Neural cell (in vitro differentiated cells): ENCODE measurements at regions not wholly inside any gene's neighbourhood (a gene's known extent, or its start where the extent isn't known, plus 50 kb on each side); places are given as distances from the start of the nearest gene placed in this dataset.

Source experiments
- H2AFZ ChIP-seq: fragments of 200-600, 300-800 bp; sonication (generic), shearing (Covaris generic); 2 replicates; pipeline ENCODE4 v1.6.0; 2014; ENCODE audit warnings: low read depth, mild to moderate bottlenecking, antibody characterized with exemption, low read length, moderate library complexity
- H3F3A ChIP-seq: fragments of 200-600 bp; shearing (Covaris generic); 2 replicates; pipeline ENCODE4 v1.6.1; 2016; ENCODE audit warnings: mild to moderate bottlenecking, moderate library complexity, mixed read lengths, antibody characterized with exemption, low read length; ENCODE audit not compliant: insufficient read depth, poor library complexity, severe bottlenecking
- H3K27ac ChIP-seq: fragments of 200-600, 300-800 bp; sonication (generic), shearing (Covaris generic); 2 replicates; pipeline ENCODE4 v1.5.1; 2014; ENCODE audit warnings: mild to moderate bottlenecking, low read length, moderate library complexity
- H3K27me3 ChIP-seq: fragments of 300-800, 200-600 bp; sonication (generic), shearing (Covaris generic); 2 replicates; pipeline ENCODE4 v1.6.0; 2014; ENCODE audit warnings: mild to moderate bottlenecking, low read depth, low read length, moderate library complexity; ENCODE audit not compliant: insufficient read depth
- H3K36me3 ChIP-seq: fragments of 300-800, 200-600 bp; sonication (generic), shearing (Covaris generic); 2 replicates; pipeline ENCODE4 v1.5.1; 2014; ENCODE audit warnings: mild to moderate bottlenecking, antibody characterized with exemption, low read length, moderate library complexity; ENCODE audit not compliant: insufficient read depth
- H3K4me2 ChIP-seq: fragments of 300-800, 200-600 bp; sonication (generic), shearing (Covaris generic); 2 replicates; pipeline ENCODE4 v1.6.0; 2014; ENCODE audit warnings: mild to moderate bottlenecking, low read length
- H3K4me3 ChIP-seq: fragments of 300-800, 200-600 bp; sonication (generic), shearing (Covaris generic); 2 replicates; pipeline ENCODE4 v1.5.1; 2014; ENCODE audit warnings: mild to moderate bottlenecking, low read length, moderate library complexity
- H3K79me2 ChIP-seq: fragments of 200-600 bp; shearing (Covaris generic); replicated peaks from 2 replicates; pipeline ENCODE4 v1.6.0; 2014; ENCODE audit warnings: mild to moderate bottlenecking, low read length, moderate library complexity; ENCODE audit not compliant: insufficient read depth
- H3K9ac ChIP-seq: fragments of 300-800, 200-600 bp; sonication (generic), shearing (Covaris generic); 2 replicates; pipeline ENCODE4 v1.6.1; 2016; ENCODE audit warnings: mild to moderate bottlenecking, low read length, mixed read lengths
- H3K9me2 ChIP-seq: fragments of 200-600 bp; shearing (Covaris generic); 2 replicates; pipeline ENCODE4 v1.6.1; 2016; ENCODE audit warnings: mild to moderate bottlenecking, low read length, mixed read lengths; ENCODE audit not compliant: insufficient read depth
- H3K9me3 ChIP-seq: fragments of 200-600, 300-800 bp; sonication (generic), shearing (Covaris generic); 2 replicates; pipeline ENCODE4 v1.6.1; 2016; ENCODE audit warnings: mild to moderate bottlenecking, mixed run types, low read length, moderate library complexity, mixed read lengths
- H4K20me1 ChIP-seq: fragments of 200-600 bp; shearing (Covaris generic); 2 replicates; pipeline ENCODE4 v1.6.1; 2016; ENCODE audit warnings: mild to moderate bottlenecking, mixed run types; ENCODE audit not compliant: insufficient read depth
- EP300 ChIP-seq: fragments of 450-650 bp; conservative IDR thresholded peaks from 2 replicates; pipeline ENCODE4 v1.6.1; 2014; ENCODE audit warnings: antibody characterized with exemption, mild to moderate bottlenecking, moderate library complexity; ENCODE audit not compliant: poor library complexity, severe bottlenecking
- EZH2 ChIP-seq: fragments of 200-600, 300-800 bp; shearing (Covaris generic), sonication (generic); IDR thresholded peaks from 2 replicates; pipeline ENCODE4 v1.6.1; 2014; ENCODE audit warnings: antibody characterized with exemption, low read length, borderline replicate concordance, mild to moderate bottlenecking; ENCODE audit not compliant: insufficient read depth, poor library complexity, severe bottlenecking
- MXI1 ChIP-seq: fragments of 450-650 bp; conservative IDR thresholded peaks from 2 replicates; pipeline ENCODE4 v1.6.1; 2014; ENCODE audit warnings: antibody characterized with exemption, mild to moderate bottlenecking; ENCODE audit not compliant: poor library complexity, severe bottlenecking
- POLR2AphosphoS5 ChIP-seq: IDR thresholded peaks from 2 replicates; pipeline ENCODE4 v1.6.1; 2012
- RAD21 ChIP-seq: fragments of 450-650 bp; conservative IDR thresholded peaks from 2 replicates; pipeline ENCODE4 v1.6.1; 2014; ENCODE audit warnings: antibody characterized with exemption, mild to moderate bottlenecking, moderate library complexity
- SMC3 ChIP-seq: fragments of 450-650 bp; conservative IDR thresholded peaks from 2 replicates; pipeline ENCODE4 v1.6.1; 2014; ENCODE audit warnings: antibody characterized with exemption, mild to moderate bottlenecking, moderate library complexity; ENCODE audit not compliant: poor library complexity
- TAF1 ChIP-seq: IDR thresholded peaks from 2 replicates; pipeline ENCODE4 v1.6.1; 2012; ENCODE audit warnings: low read depth
- TF ChIP-seq, protein P1 (sequence below): fragments of 450-650 bp; IDR thresholded peaks from 2 replicates; pipeline ENCODE4 v1.5.1; 2014; ENCODE audit warnings: antibody characterized with exemption, mild to moderate bottlenecking, moderate library complexity; ENCODE audit not compliant: poor library complexity, severe bottlenecking
- TF ChIP-seq, protein P2 (sequence below): IDR thresholded peaks from 2 replicates; pipeline ENCODE4 v1.6.1; 2012; ENCODE audit warnings: borderline replicate concordance

DNA sequence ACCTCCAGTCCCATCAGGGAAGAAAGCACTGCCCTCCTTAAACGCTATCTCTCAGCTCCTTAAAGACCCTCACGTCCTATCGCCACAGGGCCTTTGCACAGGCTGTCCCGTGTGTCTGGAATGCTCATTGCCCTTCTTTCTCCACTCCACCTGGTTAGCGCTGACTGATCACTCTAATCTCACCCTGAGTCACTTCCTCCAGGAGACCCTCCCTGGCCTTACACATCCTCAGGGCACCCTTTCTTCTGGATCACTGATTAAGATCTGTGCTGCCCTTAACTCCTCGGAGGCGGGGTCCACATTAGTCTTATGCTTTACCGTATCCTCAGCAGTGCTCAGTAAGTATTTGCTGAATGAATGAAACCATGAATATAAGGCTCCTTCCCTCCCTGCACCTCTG lies 94.7 kb downstream of the SYNE3 start:
- Histone ChIP-seq H3K4me2 (no peak overlapping the region), H3K36me3 (no peaks in the 10 kb centered on the region)
- TF ChIP-seq RAD21 (no peak), EZH2 (no peak), SMC3 (no peak), MXI1 (no peak), EP300 (no peak), TAF1 (no peak), POLR2AphosphoS5 (no peak)
- TF ChIP-seq, protein P1, sequence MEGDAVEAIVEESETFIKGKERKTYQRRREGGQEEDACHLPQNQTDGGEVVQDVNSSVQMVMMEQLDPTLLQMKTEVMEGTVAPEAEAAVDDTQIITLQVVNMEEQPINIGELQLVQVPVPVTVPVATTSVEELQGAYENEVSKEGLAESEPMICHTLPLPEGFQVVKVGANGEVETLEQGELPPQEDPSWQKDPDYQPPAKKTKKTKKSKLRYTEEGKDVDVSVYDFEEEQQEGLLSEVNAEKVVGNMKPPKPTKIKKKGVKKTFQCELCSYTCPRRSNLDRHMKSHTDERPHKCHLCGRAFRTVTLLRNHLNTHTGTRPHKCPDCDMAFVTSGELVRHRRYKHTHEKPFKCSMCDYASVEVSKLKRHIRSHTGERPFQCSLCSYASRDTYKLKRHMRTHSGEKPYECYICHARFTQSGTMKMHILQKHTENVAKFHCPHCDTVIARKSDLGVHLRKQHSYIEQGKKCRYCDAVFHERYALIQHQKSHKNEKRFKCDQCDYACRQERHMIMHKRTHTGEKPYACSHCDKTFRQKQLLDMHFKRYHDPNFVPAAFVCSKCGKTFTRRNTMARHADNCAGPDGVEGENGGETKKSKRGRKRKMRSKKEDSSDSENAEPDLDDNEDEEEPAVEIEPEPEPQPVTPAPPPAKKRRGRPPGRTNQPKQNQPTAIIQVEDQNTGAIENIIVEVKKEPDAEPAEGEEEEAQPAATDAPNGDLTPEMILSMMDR = no peak
- TF ChIP-seq, protein P2, sequence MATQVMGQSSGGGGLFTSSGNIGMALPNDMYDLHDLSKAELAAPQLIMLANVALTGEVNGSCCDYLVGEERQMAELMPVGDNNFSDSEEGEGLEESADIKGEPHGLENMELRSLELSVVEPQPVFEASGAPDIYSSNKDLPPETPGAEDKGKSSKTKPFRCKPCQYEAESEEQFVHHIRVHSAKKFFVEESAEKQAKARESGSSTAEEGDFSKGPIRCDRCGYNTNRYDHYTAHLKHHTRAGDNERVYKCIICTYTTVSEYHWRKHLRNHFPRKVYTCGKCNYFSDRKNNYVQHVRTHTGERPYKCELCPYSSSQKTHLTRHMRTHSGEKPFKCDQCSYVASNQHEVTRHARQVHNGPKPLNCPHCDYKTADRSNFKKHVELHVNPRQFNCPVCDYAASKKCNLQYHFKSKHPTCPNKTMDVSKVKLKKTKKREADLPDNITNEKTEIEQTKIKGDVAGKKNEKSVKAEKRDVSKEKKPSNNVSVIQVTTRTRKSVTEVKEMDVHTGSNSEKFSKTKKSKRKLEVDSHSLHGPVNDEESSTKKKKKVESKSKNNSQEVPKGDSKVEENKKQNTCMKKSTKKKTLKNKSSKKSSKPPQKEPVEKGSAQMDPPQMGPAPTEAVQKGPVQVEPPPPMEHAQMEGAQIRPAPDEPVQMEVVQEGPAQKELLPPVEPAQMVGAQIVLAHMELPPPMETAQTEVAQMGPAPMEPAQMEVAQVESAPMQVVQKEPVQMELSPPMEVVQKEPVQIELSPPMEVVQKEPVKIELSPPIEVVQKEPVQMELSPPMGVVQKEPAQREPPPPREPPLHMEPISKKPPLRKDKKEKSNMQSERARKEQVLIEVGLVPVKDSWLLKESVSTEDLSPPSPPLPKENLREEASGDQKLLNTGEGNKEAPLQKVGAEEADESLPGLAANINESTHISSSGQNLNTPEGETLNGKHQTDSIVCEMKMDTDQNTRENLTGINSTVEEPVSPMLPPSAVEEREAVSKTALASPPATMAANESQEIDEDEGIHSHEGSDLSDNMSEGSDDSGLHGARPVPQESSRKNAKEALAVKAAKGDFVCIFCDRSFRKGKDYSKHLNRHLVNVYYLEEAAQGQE = no peak

GRCh38 chr14:95420060-95420459 lies 96.4 kb downstream of the SYNE3 start:
- no peaks in the 10 kb centered on the region for H3K9me2 ChIP-seq
- H3K36me3 ChIP-seq = no peaks in the 10 kb centered on the region
- H3F3A ChIP-seq = no peaks in the 10 kb centered on the region
- no peak overlapping the region for H3K9ac ChIP-seq
- no peak overlapping the region for H3K27ac ChIP-seq
- H3K9me3 ChIP-seq = no peaks in the 10 kb centered on the region
- TF ChIP-seq EP300 (no peak), EZH2 (no peak), POLR2AphosphoS5 (no peak), RAD21 (no peak), SMC3 (no peak), TAF1 (no peak), MXI1 (no peak)
- TF ChIP-seq, protein P2 = no peak
- TF ChIP-seq, protein P1 = no peak
- no peaks in the 10 kb centered on the region for H3K79me2 ChIP-seq
- H3K4me2 ChIP-seq = no peak overlapping the region
- H3K27me3 ChIP-seq = no peaks in the 10 kb centered on the region
- H3K4me3 ChIP-seq = no peak overlapping the region
- no peaks in the 10 kb centered on the region for H4K20me1 ChIP-seq
- no peak overlapping the region for H2AFZ ChIP-seq

More for the DNA sequence above, 94.7 kb downstream of the SYNE3 start:
- no peak overlapping the region for H3K27ac ChIP-seq
- H3K9me2 ChIP-seq = no peaks in the 10 kb centered on the region
- no peaks in the 10 kb centered on the region for H3K27me3 ChIP-seq
- H3K4me3 ChIP-seq = no peak overlapping the region
- H3K9ac ChIP-seq = no peak overlapping the region
- no peaks in the 10 kb centered on the region for H3F3A ChIP-seq
- no peaks in the 10 kb centered on the region for H3K9me3 ChIP-seq
- no peaks in the 10 kb centered on the region for H4K20me1 ChIP-seq
- H2AFZ ChIP-seq = no peak overlapping the region
- H3K79me2 ChIP-seq = no peaks in the 10 kb centered on the region
